HCT116 (cell line): ENCODE measurements at regions not wholly inside any gene's neighbourhood (a gene's known extent, or its start where the extent isn't known, plus 50 kb on each side); places are given as distances from the start of the nearest gene placed in this dataset.

Experiments used
- POLR2A ChIP-seq: IDR thresholded peaks from 2 replicates; pipeline ENCODE4 v1.7.0; 2011; ENCODE audit warnings: borderline replicate concordance; ENCODE audit not compliant: insufficient read depth, insufficient read length; ENCODE audit errors: extremely low read depth
- ZNF274 ChIP-seq: fragments of 200-500 bp; sonication (Bioruptor generic); IDR thresholded peaks from 2 replicates; pipeline ENCODE4 v1.6.1; 2014; ENCODE audit warnings: mild to moderate bottlenecking, low read depth, low read length, inconsistent platforms

DNA sequence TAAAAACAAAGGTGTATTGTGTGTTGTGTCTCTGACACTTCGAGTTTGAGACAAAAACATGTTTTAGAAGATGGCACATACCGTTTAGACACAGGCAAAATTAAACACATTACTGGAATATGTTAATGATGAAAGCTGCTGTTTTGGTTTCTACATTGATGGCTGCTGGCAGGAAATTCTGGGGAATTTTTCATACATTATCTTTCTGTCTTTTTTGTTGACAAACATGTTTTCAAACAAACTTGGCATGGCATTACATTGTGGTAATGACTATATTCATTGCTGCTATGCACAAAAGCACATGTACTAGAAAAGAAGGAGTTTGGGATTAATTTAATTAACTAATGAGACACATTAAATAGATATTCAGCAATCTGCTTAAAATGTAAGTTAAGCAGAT is 1187.6 kb downstream of the OLFM4 start:
- no peak for TF ChIP-seq ZNF274
- no peak for TF ChIP-seq POLR2A
